GM19395 (cell line): ENCODE measurements at regions not wholly inside any gene's neighbourhood (a gene's known extent, or its start where the extent isn't known, plus 50 kb on each side); places are given as distances from the start of the nearest gene placed in this dataset.

Experiments used
- ATAC-seq: cut with Tn5 transposase; IDR thresholded peaks from one replicate; pipeline ENCODE4 v1.9.1; 2021; ENCODE audit warnings: mild to moderate bottlenecking, moderate library complexity; ENCODE audit not compliant: unreplicated experiment

- no peak for ATAC-seq
Observed at GRCh38 chr12:78760906-78761305, 103.7 kb upstream of the SYT1 start.

GRCh38 chr12:78764913-78765312 lies 99.7 kb upstream of the SYT1 start:
- ATAC-seq: no peak

GRCh38 chr12:78767264-78767981 lies 97.2 kb upstream of the SYT1 start:
- ATAC-seq: no peak

- no peak for ATAC-seq
Observed at GRCh38 chr12:78778339-78778738, 86.2 kb upstream of the SYT1 start.

GRCh38 chr12:78787576-78787975 lies 77.0 kb upstream of the SYT1 start:
- no peak for ATAC-seq

- ATAC-seq: no peak
Observed at GRCh38 chr12:78790148-78790547, 74.4 kb upstream of the SYT1 start.

GRCh38 chr12:78792052-78792698 lies 72.4 kb upstream of the SYT1 start:
- no peak for ATAC-seq

- ATAC-seq: no peak
Observed at GRCh38 chr12:78793491-78793890, 71.1 kb upstream of the SYT1 start.

GRCh38 chr12:78793982-78794381 lies 70.6 kb upstream of the SYT1 start:
- ATAC-seq: no peak

- no peak for ATAC-seq
Observed at GRCh38 chr12:78795934-78796445, 68.6 kb upstream of the SYT1 start.

GRCh38 chr12:78797196-78797931 lies 67.2 kb upstream of the SYT1 start:
- ATAC-seq: no peak

- no peak for ATAC-seq
Observed at GRCh38 chr12:78799649-78800048, 64.9 kb upstream of the SYT1 start.

GRCh38 chr12:78802593-78802992 lies 62.0 kb upstream of the SYT1 start:
- ATAC-seq: no peak

GRCh38 chr12:78804262-78804661 lies 60.3 kb upstream of the SYT1 start:
- ATAC-seq: no peak
